ENCODE measurements at regions not wholly inside any gene's neighbourhood (a gene's known extent, or its start where the extent isn't known, plus 50 kb on each side); places are given as distances from the start of the nearest gene placed in this dataset.

DNA sequence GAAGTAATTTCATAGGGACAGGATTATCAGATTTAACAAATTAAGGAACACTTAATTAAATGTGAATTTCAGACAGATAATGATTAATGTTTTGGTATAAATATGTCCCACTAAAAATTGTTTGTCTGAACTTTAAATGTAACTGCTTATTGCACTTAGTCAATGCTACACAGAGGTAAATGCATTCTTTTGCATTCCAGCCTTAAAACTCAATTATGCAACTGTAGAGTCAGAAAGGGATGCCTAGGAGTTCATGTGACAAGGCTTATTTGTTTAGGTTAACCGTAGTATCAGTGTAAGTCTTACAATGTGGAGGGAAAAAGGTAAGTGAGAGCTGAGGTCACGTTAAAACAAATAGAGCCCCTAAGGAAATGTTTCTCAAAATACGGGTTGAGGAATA is 347.2 kb upstream of the ARGLU1 start:
- peaks cover 18% of the 10 kb centered on the region for H3K4me1 ChIP-seq
- DNase-seq, result no peak
- H3K9me3 ChIP-seq (replicated peaks), result no peaks in the 10 kb centered on the region
- H3K27me3 ChIP-seq (ENCODE audit: low read depth), result peaks cover 13% of the 10 kb centered on the region
- no peaks in the 10 kb centered on the region for H3K36me3 ChIP-seq
- H3K4me3 ChIP-seq, result no peak overlapping the region
- intact Hi-C loops (cut with micrococcal nuclease), result no loop called here
- H3K27ac ChIP-seq (replicated peaks), result no peak overlapping the region
- TF ChIP-seq, protein P1, sequence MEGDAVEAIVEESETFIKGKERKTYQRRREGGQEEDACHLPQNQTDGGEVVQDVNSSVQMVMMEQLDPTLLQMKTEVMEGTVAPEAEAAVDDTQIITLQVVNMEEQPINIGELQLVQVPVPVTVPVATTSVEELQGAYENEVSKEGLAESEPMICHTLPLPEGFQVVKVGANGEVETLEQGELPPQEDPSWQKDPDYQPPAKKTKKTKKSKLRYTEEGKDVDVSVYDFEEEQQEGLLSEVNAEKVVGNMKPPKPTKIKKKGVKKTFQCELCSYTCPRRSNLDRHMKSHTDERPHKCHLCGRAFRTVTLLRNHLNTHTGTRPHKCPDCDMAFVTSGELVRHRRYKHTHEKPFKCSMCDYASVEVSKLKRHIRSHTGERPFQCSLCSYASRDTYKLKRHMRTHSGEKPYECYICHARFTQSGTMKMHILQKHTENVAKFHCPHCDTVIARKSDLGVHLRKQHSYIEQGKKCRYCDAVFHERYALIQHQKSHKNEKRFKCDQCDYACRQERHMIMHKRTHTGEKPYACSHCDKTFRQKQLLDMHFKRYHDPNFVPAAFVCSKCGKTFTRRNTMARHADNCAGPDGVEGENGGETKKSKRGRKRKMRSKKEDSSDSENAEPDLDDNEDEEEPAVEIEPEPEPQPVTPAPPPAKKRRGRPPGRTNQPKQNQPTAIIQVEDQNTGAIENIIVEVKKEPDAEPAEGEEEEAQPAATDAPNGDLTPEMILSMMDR (IDR thresholded peaks at IDR 0.05; ENCODE audit: borderline replicate concordance), result no peak

DNA sequence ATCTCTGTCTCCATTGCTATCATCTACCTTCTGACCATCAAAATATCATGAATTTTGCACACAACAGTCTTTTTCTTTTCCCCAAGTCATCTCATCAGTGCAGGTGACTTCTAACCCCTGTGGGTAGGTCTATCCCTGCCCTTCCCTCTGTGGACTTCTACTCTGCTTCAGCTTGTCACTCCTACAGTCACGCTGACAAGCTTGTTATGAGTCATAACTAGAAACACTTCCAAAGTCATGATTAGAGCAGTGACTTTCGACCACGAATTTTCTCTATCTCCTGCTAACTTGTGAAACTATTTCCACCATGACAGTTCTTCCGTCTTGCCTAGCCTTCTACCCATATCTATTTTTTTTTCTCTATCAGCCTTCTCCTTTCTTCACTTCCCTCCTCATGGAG is 343.7 kb upstream of the ARGLU1 start:
- intact Hi-C loops (cut with micrococcal nuclease), result no loop called here
- TF ChIP-seq, protein P1 (IDR thresholded peaks at IDR 0.05; ENCODE audit: borderline replicate concordance), result no peak
- no peaks in the 10 kb centered on the region for H3K36me3 ChIP-seq
- H3K4me1 ChIP-seq, result no peaks in the 10 kb centered on the region
- H3K9me3 ChIP-seq (replicated peaks), result no peaks in the 10 kb centered on the region
- H3K27me3 ChIP-seq (ENCODE audit: low read depth), result no peaks in the 10 kb centered on the region
- no peak overlapping the region for H3K27ac ChIP-seq (replicated peaks)
- H3K4me3 ChIP-seq, result no peak overlapping the region
- DNase-seq, result no peak

- Histone ChIP-seq H3K4me1 (peaks cover 6% of the 10 kb centered on the region), H3K36me3 (no peaks in the 10 kb centered on the region), H3K9me3 (replicated peaks) (no peaks in the 10 kb centered on the region), H3K27ac (replicated peaks) (no peak overlapping the region), H3K27me3 (ENCODE audit: low read depth) (no peaks in the 10 kb centered on the region), H3K4me3 (no peak overlapping the region)
- TF ChIP-seq, protein P1 (IDR thresholded peaks at IDR 0.05; ENCODE audit: borderline replicate concordance), result no peak
- no peak for DNase-seq
- intact Hi-C loops (cut with micrococcal nuclease), result no loop called here
These were observed 343.1 kb upstream of the ARGLU1 start for GRCh38 chr13:106911020-106911419.

DNA sequence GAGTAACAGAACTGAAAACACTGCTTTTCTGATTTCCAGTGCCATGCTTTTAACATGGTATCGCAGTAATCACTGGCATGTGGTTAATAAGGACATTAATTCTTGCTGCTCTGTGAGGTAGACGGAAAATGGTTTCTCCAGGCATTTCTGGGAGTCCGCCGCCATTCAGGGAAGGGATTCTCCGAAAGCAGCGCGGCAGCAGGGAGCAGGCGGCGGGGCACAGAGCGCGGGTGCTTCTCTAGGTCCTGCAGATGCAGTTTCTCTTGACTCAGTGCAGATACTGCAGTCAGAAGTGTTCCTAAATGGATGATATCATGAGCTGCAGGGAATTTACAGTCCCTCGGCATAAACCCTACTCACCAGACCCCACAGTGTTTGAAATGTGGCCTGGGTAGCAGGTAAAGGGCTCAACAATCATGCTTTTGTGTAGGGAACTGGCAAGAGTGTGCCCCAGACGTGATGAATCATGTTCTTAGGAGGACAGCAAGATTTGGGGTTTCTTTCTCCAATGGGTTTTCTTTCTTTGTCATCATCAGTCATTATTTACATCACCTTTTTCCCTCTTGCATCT is 338.6 kb upstream of the ARGLU1 start:
- Histone ChIP-seq H3K27ac (replicated peaks) (peak overlapping the region; percentile 68), H3K36me3 (no peaks in the 10 kb centered on the region), H3K4me1 (peaks cover 6% of the 10 kb centered on the region), H3K4me3 (no peak overlapping the region), H3K27me3 (ENCODE audit: low read depth) (no peaks in the 10 kb centered on the region), H3K9me3 (replicated peaks) (peaks cover 2% of the 10 kb centered on the region)
- intact Hi-C loops (cut with micrococcal nuclease), result no loop called here
- TF ChIP-seq, protein P1 (IDR thresholded peaks at IDR 0.05; ENCODE audit: borderline replicate concordance), result no peak
- DNase-seq, result no peak

- H3K4me1 ChIP-seq, result peaks cover 6% of the 10 kb centered on the region
- peaks cover 4% of the 10 kb centered on the region for H3K9me3 ChIP-seq (replicated peaks)
- no peaks in the 10 kb centered on the region for H3K27me3 ChIP-seq (ENCODE audit: low read depth)
- H3K4me3 ChIP-seq, result no peak overlapping the region
- TF ChIP-seq, protein P1 (IDR thresholded peaks at IDR 0.05; ENCODE audit: borderline replicate concordance), result no peak
- no peaks in the 10 kb centered on the region for H3K36me3 ChIP-seq
- no peak for DNase-seq
- peak overlapping the region; percentile 68 for H3K27ac ChIP-seq (replicated peaks)
- intact Hi-C loops (cut with micrococcal nuclease), result no loop called here
These were observed 337.6 kb upstream of the ARGLU1 start for GRCh38 chr13:106905380-106906162.

Measured in left ventricle myocardium inferior (tissue), 1 donor.